GM19452 (cell line): ENCODE measurements at regions not wholly inside any gene's neighbourhood (a gene's known extent, or its start where the extent isn't known, plus 50 kb on each side); places are given as distances from the start of the nearest gene placed in this dataset.

ENCODE experiments used
- ATAC-seq: cut with Tn5 transposase; IDR thresholded peaks from one replicate; pipeline ENCODE4 v1.9.1; 2021; ENCODE audit not compliant: unreplicated experiment

DNA sequence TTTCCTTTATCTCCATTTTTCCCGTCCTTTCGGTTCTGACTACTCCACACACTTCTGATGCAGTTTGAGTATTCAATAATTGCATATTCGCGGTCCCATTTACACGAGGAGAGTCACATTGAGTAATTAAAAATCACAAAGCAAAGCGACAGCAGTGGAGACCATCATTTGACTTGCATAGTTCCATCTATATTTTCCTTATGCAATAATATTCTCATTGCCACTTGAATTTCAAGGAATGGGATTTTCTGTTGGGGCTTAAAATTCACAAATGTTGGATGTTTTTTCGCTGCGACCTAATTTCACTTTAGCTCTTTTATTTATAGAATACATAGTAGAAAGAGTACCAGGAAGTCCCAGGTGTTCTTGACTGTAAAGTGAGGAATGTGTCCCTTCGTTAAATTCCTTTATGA lies 186.8 kb downstream of the ZEB2 start:
- no peak for ATAC-seq

DNA sequence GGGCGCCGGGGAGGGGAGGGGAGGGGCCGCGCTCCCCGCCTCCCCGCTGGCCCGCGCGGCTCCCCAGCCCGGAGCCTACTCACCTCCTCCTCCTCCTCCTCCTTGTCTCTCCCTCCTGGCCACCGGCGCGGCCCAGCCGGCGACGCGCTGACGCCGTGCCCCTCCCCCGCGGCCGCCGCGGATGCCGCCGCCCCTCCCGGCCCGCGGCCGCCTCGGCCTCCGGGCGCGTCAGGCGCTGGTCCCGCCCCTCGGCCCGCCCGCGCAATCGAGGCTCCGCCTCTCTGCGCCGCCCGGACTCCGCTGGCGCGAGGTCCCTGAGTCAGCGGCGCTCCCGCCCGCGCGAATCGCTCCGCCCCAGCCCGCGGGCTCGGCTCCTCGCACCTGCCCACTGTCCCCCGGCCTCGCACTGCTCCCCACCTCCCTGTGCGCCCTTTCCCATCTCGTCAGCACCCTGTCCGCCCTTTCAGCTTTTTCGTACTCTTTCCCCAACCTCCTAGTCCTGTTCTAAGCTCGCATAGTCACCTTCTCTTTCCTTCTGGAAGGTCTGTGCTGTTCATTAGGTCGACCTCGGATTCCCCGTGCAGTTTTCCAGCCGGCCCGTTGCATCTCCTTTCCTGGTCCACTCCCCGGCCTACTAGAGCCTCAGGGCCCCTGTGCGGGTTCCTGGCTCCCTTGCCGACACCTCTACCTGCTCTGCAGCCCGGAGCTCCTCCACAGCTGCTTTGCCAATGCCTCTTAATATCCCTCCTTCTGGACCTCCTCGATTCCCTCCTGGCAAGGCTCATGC lies 187.4 kb downstream of the ZEB2 start:
- peak; percentile 91 for ATAC-seq

DNA sequence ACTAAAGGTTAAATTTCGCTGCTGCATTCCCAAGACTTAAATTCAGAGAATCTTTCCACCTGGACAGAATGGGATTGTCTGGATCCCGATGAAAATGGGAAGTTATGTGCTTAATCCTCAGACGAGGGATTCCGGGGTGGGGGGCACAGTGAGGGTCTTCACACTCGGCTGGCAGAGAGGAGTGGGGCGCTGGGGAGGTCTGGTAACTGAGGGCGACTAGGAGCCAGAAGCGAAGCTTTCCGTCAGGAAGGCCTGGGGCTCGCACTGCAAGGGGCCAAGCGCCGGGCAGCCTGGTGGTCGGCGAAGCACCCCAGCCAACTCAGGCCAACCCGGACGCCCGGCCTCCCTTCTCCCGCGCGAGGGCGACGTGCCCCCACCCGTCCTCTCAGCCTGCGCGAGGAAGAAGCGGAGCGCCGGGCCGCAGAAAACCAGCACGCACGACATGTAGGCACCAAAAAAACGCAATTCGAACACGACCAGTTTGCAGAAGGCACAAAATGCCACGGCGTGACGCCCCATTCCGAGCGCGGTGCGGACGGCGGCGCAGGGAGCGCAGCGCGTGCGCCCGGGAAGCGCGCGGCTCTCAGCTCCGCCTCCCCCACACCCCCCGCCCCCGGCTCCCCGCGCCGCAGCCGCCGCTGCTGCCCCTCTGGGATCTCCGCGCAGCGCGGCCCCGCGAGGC lies 188.1 kb downstream of the ZEB2 start:
- ATAC-seq = peak; percentile 68

DNA sequence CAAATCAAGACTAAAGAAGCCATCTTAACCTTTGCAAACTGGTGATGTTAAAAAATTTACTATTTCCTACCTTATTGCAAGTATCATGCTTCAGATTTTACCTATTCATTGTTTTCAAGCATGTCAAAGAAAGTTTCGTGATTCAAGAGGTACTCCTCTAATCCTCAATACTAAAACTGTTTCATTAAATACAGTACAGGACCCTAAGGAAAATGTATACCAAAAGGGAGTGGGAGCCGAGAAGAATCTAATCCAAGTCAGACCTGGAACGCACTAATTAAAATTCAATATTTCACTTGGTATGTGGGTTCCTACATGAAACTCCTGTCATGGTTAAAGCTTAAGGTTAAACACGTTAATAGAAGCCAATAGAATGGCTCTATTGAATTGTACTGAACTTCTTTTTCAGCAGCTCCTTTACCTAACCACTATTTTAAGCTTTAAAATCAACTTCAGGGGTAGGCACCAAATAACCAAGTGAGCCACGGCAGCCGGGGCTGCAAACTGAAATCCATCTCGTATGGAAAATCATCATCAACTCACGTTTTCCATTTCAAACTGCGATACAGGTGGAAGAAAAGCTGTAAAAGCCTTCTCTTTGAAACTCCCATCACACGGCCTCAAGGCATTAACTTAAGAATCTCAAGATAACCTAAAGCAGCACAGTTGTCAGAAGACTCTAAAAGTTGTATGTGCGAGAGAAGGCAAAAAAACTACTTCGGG lies 188.8 kb downstream of the ZEB2 start:
- no peak for ATAC-seq

DNA sequence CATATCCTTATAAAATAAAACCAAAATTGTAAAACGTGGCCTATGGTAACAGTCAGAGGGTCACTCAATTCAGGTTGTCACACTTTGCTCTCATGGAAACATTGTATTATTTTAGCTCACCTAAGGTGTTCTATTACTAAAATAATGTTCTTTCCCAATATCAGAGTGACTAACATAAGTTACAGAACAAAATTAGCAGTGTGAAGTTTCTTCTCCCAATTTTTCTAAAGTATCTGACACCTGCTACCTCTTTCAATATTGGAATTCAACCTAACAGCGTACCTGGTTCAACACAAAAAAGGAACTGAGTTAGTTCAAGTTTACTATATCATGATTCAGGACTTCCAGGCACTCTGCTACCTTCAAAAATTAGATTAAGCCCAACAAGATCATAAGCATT lies 190.4 kb downstream of the ZEB2 start:
- ATAC-seq = no peak

DNA sequence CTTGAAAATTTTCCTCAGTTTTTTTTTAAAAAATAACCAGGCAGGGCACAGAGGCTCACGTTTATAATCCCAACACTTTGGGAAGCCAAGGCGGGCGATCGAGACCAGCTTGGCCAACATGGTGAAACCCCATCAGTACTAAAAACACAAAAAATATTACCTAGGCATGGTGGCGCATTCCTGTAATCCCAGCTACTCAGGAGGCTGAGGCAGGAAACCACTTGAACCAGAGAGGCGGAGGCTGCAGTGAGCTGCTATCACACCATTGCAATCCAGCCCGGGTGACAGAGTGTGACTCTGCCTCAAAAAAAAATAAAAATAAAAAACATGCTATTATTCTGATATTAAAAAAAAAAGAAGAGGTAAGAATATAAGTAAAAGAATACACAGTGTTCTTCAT lies 191.0 kb downstream of the ZEB2 start:
- no peak for ATAC-seq

DNA sequence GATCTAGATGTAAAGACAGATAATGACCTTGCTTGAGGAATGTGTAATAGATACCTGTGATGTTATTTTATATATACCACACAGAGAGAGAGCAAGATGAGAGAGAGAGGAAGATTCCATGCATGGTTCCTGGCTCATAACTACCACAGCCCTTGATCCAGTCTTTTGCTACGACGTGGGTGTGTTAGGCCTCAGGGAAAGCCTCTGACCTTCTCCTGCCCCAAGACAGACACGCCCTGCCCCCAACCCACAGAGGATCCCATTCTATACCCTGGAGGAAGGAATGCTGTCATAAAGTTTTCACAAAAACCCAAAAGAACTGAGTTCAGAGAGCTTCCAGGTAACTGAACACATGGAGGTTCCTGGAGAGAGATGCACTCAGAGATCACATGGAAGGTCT lies 193.1 kb downstream of the ZEB2 start:
- ATAC-seq = no peak

DNA sequence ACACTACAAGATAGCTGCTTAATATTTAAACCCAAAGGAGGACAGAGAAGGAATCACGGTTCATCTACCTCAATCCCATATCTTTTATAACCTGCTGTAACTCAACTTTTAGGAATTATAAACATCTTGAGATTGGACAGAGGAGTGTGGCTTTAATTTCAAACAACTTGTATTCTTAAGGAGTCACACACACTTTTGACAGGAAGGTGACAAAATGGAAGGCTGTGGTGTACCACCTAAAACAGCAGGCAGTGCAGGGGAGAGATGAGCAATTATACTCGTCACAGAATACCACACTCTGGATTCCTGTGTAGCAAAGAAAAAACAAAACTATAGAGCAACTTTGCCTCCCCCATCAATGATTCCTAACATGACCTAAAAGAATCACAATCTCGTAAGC lies 194.8 kb downstream of the ZEB2 start:
- ATAC-seq = peak; percentile 68

DNA sequence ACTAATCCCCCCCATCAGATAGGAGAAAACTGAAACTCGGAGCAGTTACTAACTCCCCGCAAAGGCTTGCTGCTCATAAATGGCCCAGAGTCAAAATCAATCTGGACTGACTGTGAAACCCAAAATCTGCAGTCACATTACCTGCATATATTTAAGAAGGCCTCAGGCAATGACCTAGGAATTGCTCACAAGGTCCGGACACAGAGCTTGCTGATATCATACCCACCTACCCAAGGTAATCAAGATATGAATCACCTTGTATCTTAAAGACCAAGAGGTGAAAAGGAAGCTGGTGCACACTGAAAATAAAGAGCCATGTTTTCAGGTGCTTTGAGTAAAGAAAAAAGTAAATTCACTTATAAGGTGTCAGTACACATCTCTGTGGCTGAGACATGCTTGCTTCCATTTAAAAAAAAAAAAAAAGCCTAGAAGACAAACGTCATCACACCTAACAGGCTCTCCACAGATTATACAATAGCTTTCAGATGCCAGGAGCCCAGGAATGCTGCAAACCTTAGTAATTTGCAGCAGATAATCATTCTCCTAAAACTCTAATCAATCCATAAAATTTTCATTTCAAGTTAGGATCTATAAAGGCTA lies 195.4 kb downstream of the ZEB2 start:
- peak; percentile 29 for ATAC-seq

DNA sequence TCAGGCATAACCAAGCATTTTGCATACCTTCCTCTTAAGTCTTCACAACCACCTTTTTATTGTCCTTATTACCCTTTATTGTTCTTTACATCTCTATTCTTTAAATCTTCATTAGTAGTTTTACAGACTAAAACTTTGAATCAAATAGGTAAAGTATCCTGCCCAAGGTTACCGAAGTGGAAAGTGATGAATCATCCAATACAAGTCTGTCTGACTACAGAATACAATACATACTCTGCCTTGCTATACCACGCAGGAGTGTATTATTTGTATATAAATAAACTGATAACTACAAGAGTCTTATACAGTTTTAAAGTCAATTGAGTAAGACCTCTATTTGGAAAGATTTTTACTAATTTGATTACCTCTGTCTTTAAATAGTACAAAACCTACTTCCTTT lies 196.0 kb downstream of the ZEB2 start:
- peak; percentile 38 for ATAC-seq

DNA sequence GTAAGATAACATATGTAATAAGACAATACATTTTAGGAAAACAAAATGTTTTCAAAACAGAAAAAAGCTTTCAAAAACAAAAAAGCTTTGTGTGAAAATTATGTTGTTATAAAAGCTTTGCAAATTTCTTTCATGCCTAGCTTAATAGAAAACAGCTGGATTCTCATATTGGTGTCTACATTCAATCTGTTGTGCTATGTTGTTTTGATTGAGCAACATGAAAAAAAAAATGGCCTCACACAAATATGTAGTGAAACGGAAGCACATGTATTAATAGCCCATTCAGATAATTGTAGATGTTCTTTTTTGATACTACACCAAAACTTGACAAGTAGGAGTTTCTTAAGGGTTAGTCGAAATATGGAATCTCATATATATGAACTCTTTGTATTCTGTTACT lies 197.5 kb downstream of the ZEB2 start:
- ATAC-seq = no peak

DNA sequence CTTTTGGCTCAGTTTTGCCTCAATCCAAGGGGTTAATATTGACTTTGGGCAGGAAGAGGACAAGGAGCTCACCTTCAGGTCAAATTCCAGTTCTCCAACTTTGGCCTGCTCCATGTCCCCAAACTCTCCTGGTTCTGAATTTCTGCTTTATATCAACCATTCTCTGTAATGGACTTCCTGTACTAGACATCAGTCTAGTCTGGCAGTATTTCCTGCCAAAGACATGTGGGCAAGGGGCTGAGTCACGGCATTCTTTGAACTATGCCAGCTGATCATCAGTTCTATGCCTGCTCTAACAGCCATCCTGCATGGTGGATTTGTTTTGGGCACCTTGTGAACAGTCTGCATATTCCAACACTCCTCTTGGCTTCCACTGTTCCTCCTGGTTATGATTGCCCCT lies 199.4 kb downstream of the ZEB2 start:
- ATAC-seq = no peak

DNA sequence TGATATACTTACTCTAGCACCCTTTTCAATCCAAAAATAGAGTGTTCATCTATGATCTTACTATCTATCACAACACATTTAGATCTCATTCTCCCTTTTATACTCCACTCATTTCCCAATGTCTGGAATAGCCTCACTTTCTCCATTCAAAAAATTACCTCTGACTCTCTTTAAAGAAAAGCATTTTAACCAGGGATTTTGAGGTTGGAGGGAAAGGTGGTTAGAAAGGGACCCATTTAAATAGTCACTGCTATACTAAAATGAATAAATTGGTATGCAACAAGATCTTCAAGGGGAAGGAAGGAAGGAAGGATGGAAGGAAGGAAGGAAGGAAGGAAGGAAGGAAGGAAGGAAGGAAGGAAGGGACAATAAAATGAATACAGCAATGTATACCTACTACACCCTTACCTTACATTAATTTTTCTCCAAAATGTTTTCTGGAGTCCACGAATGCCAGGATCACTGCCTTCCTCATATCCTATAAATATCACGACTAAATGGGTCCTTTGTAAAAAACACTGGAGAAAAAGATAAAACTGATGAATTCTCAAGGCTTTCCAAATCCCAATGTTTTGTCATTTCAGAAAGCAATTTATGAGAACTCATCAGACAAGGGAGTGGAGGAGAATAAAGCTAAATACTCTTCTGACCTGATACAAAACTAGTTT lies 202.7 kb downstream of the ZEB2 start:
- ATAC-seq = no peak

DNA sequence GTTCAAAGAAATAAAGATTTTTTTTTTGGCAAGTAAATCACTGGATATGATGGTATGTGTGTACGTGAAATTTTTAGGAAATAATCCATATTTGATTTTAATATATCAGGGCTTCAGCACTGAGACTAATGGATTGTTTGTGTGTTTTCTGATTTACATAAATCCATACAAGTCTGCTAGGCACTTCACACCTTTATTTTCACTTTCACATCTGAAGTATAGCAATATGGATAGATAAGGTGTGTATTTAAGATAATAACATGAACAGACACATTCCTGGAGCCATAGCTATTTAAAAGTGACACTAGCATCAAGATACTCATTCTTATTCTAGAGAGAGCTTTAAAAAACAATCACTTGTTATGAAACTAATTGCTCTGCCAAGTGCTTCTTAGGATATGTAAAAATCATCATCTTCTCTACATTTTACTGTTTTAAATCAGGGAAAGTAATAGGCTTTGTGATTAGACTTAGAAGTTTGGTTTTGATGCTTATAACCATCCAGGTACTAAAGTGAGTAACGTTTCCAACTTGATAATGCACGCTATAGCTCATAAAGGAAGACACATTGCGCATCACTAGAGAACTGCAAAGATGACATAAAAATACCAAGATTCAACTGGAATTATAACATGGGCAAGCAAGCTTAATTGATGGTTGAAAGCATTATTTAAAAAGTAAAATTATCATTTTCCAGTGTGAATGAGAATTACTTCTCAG lies 208.9 kb downstream of the ZEB2 start:
- peak; percentile 67 for ATAC-seq

DNA sequence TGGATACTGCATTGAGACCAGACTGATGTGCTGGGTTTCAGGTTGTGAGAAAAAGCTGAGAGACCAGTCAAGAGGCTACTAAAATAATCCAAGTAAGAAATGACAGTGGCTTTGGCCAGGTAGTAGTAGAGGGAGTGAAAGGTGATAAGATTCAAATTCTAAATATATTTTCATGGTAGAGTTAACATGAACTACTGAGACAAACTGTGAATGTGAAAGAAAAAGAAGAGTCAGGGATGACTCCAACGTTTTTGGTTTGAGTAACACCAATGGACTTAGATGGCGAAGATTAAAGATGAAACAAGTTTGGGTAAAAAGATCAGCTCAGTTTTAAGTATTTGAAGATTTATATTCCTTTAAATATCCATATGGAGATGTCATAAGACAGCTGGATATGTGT lies 209.4 kb downstream of the ZEB2 start:
- ATAC-seq = peak; percentile 39

DNA sequence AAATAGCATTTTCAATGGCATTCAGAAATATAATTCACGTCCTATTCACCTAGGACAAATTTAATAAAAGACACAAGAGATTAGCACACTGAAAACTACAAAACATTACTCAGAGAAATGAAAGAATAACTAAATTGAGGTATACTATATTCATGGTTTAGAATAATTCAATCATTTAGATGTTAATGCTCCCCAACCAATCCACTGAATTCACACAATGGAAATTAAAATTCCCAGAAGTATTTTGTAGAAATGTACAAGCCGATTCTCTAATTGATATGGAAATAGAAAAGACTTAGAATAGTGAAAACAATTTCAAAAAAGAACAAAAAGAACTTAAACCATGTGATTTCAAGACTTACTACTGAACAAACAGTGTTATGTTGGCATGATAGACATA lies 212.2 kb downstream of the ZEB2 start:
- no peak for ATAC-seq

DNA sequence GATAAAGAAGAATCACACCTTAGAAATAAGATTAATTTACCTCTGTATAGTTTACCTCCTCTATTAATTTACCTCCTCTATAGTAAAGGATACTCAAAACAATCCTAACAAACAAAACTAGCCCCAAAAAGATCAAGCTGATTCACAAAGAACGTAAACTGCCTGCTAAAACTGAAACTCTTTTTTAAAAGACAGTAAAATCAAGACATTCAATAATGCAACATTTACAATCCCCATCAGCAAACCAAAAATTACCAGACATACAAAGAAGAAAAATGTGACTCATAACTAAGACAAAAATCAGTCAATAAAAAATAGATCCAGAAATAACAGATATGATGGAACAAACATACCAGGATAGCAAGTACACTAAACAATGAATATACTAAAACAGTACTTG lies 215.7 kb downstream of the ZEB2 start:
- ATAC-seq = no peak

DNA sequence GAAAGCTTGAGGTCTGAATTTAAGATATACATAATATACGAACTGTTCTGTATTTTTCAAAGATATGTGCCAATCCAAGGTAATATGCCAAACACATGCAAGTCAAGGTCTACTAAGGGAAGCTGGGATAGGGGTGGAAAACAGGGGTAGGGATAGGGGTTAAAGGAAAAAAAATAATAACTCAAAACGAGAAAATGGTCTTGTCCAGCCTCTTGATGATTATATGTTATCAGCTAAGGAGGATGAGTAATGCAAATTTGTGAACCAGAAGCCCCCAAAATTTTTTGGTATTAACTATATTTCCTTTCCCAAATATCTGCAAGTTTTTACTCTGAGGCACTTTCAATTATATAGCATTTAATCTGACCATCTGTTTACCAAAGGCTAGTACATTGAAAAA lies 219.3 kb downstream of the ZEB2 start:
- ATAC-seq = no peak

DNA sequence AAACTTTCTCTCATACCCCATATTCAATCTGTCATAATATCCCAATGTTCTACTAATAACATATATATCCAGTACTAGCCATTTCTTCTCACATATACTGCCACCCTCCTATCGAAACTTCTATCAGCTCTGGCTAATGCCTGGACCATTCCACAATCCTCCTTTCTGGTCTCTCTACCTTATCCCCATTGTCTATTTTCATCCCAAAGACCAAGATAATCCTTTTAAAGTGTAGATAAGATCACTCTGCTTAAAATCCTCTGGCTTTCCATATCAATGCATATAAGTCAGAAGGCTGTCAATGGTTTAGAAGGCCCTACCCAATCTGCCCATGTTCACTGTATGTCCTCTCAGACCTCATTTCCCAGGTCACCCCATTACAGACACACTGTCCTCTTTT lies 229.6 kb downstream of the ZEB2 start:
- no peak for ATAC-seq

DNA sequence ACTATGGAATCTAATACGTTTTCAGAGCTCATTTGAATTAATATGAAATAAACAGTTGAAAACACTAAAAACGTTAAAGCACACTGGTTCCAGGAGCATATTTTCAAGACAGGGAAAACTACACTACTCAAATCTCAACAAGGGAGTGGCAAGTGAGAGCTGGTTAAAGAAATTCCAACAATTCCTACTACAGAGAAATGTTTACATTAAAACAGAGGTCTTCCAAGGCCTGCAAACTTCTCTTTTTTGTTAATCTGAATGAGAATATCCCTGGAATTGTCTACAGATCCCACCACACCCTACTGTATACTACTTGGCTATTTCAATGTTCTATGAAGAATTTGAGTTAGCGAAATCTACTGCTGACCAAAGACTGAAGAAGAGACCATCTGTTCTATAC lies 231.5 kb downstream of the ZEB2 start:
- no peak for ATAC-seq

DNA sequence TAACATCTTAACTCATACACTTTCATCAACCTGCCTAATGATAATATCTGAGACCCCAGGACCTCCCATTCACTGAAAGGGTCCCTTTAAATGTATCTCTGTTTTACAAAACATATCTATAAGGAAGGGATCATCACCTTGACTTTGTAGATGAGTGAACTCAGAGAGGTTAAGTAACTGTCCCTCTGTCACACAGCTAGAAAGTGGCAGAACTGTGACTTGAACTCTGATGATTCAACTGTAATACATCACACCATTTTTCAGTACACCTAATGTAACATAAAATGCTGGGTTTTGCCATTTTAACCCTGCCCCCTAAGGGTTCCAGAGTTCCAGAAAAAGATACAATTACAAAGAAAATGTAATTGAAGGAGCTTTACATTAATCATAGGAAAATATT lies 234.6 kb downstream of the ZEB2 start:
- ATAC-seq = no peak
